ENCODE measurements at regions not wholly inside any gene's neighbourhood (a gene's known extent, or its start where the extent isn't known, plus 50 kb on each side); places are given as distances from the start of the nearest gene placed in this dataset.

DNA sequence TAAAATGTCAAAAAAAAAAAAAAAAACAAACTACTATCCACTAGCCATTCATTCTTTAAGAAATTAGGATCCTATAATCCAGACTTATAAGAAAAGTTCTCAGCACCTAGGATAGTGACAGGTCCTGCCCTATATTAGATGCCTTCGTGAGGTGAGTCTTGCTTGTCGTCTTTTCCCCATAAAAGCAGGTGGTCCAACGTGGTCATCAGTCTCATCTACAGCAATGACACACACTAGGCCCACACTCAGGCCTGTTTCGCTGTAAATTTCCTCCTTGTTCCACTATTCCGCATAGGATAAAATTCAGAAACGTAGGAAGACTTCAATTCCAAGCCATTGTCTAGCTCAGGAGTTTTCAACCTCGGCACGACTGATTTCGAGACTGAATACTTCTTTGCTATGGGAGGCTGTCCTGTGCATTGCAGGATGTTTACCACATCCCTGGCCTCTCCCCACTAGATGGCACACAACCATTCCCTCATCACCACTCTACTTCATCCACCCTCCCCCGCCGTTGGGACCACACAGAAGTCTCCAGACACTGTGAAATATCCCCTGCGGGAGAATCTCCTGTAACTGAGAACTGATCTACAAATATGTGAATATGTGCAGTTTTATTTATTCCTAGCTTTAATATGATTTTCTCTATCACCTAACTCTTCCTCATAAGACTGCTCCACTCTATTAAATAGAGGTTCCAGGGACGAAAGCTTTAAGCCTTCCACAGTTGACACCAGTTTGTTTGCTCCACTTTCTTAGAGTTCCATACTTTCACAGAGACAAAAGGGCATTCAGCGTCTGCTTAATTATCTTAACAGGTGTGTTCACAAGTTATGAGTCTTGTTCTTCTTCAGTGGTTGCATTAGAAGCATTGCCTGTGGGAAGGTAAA lies 346.3 kb downstream of the BMP2 start:
- Histone ChIP-seq H3K9me3 (no peaks in the 10 kb centered on the region), H3K27ac (no peak overlapping the region), H3K4me3 (no peak overlapping the region), H3K36me3 (no peaks in the 10 kb centered on the region), H3K27me3 (no peaks in the 10 kb centered on the region), H3K4me1 (no peaks in the 10 kb centered on the region)
- TF ChIP-seq, protein P1, sequence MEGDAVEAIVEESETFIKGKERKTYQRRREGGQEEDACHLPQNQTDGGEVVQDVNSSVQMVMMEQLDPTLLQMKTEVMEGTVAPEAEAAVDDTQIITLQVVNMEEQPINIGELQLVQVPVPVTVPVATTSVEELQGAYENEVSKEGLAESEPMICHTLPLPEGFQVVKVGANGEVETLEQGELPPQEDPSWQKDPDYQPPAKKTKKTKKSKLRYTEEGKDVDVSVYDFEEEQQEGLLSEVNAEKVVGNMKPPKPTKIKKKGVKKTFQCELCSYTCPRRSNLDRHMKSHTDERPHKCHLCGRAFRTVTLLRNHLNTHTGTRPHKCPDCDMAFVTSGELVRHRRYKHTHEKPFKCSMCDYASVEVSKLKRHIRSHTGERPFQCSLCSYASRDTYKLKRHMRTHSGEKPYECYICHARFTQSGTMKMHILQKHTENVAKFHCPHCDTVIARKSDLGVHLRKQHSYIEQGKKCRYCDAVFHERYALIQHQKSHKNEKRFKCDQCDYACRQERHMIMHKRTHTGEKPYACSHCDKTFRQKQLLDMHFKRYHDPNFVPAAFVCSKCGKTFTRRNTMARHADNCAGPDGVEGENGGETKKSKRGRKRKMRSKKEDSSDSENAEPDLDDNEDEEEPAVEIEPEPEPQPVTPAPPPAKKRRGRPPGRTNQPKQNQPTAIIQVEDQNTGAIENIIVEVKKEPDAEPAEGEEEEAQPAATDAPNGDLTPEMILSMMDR (IDR thresholded peaks at IDR 0.05), result peak; percentile 31
- no peak for DNase-seq
- intact Hi-C loops (cut with DNase I), result no loop called here
- peak; percentile 70 for ATAC-seq

DNA sequence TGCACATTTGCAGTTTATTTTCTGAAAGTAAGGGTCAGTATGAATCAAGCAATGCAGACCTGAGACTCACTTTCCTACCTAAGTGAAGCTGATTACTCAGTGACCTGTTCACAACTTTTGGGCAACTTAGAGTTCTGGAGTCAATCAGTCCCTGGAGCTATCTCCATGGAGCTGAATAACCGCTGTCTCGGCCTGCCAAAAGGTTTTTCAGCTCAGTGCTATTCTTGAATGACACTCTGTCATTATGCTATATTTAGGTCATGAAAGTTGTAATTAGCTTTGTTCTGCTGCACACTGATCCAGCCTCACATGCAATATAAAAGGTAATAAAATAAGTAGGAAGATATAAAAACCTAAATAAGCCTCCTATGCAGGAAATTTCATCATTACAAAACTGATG lies 356.0 kb downstream of the BMP2 start:
- H3K27me3 ChIP-seq, result no peaks in the 10 kb centered on the region
- ATAC-seq, result no peak
- no peak for DNase-seq
- TF ChIP-seq, protein P1 (IDR thresholded peaks at IDR 0.05), result no peak
- no peaks in the 10 kb centered on the region for H3K4me1 ChIP-seq
- no peaks in the 10 kb centered on the region for H3K36me3 ChIP-seq
- no peaks in the 10 kb centered on the region for H3K9me3 ChIP-seq
- no peak overlapping the region for H3K4me3 ChIP-seq
- intact Hi-C loops (cut with DNase I), result no loop called here
- H3K27ac ChIP-seq, result no peak overlapping the region

DNA sequence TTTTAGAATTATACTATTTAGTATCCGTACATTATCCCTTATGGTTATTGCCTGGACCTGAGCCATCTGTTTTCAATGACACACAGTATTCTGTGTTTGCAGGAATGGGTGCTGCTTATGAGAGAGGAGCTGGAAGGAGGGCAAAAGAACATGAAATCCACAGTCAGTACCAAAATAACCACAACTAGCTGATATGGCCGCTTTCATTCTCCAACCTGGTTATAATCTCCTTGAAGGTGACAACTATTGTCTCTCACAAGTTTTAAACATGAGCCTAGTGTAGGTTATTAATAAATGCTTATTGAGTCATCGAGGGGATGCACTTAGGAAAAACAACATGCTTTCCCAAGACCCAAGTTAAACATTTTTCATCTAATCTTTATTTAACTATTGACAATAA lies 356.6 kb downstream of the BMP2 start:
- no peak for DNase-seq
- ATAC-seq, result no peak
- H3K27me3 ChIP-seq, result no peaks in the 10 kb centered on the region
- intact Hi-C loops (cut with DNase I), result no loop called here
- no peaks in the 10 kb centered on the region for H3K9me3 ChIP-seq
- TF ChIP-seq, protein P1 (IDR thresholded peaks at IDR 0.05), result no peak
- no peaks in the 10 kb centered on the region for H3K4me1 ChIP-seq
- no peak overlapping the region for H3K4me3 ChIP-seq
- no peaks in the 10 kb centered on the region for H3K36me3 ChIP-seq
- H3K27ac ChIP-seq, result no peak overlapping the region

DNA sequence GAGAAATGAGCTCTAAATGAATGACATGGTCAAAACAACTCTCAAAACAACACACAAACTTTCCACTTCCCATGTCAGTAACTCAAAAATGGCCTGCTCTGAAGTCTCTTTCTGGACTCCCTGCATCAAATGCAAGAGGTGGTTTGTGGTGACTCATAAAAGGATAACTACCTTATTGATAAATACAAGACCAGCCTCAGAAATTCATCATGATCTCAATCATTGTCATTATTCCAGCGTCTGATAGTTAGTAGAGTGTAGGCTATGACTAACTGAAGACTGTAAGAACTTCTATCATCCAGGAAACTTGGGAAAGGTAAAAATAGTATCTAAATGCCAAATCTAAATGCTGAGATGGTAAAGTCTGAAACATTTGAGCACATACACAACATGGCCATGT lies 369.4 kb downstream of the BMP2 start:
- no peak for DNase-seq
- Histone ChIP-seq H3K36me3 (no peaks in the 10 kb centered on the region), H3K9me3 (no peaks in the 10 kb centered on the region), H3K27ac (no peak overlapping the region), H3K4me3 (no peak overlapping the region), H3K4me1 (no peaks in the 10 kb centered on the region), H3K27me3 (no peaks in the 10 kb centered on the region)
- intact Hi-C loops (cut with DNase I), result no loop called here
- ATAC-seq, result no peak
- TF ChIP-seq, protein P1 (IDR thresholded peaks at IDR 0.05), result no peak

DNA sequence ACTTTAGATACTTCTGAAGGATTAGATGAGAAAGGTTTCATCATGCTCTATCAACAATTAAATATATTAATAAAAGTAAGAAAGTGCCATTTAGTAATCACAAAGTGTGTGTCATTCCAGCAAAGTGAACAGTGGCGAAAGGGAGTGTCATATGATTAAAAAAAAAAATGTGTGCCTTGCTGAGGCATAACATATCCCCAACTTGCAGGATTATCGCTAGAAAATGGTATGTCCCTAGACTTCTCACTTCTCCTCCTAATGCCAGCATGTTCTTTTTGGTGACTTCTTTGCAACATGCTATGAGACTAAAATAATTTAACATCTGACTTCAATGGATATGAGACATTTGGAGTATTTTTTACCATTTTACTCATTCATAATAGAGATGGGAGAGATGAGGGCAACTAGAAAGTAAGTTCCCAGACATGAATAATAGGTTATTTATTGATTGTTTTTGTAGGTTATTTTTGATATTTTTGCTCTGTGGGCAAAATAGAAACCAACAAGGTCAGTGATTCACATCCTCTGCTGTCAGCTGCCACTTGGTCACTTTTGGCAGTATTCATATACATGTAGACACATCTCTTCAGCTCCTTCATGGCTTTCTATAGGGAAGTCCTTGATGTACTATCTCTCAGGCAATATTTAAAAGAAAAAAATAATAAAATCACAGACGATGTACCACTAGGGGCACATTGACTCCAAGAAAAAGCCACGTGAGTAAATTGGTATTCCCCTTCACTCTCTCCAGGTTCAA lies 370.1 kb downstream of the BMP2 start:
- TF ChIP-seq, protein P1 (IDR thresholded peaks at IDR 0.05), result no peak
- no peaks in the 10 kb centered on the region for H3K27me3 ChIP-seq
- ATAC-seq (no peak), DNase-seq (no peak)
- no peak overlapping the region for H3K4me3 ChIP-seq
- no peaks in the 10 kb centered on the region for H3K4me1 ChIP-seq
- H3K27ac ChIP-seq, result no peak overlapping the region
- H3K36me3 ChIP-seq, result no peaks in the 10 kb centered on the region
- intact Hi-C loops (cut with DNase I), result no loop called here
- no peaks in the 10 kb centered on the region for H3K9me3 ChIP-seq

Measured in upper lobe of right lung (tissue), 1 donor.